SHP77 (cell line): ENCODE measurements at regions not wholly inside any gene's neighbourhood (a gene's known extent, or its start where the extent isn't known, plus 50 kb on each side); places are given as distances from the start of the nearest gene placed in this dataset.

ENCODE experiments used
- DNase-seq, 2 experiments: peaks; one replicate each; lab custom pipeline; 2025; lab: John Stamatoyannopoulos, UW

GRCh38 chr16:20259541-20259940, 67.8 kb downstream of the GP2 start:
- no peak for DNase-seq

DNA sequence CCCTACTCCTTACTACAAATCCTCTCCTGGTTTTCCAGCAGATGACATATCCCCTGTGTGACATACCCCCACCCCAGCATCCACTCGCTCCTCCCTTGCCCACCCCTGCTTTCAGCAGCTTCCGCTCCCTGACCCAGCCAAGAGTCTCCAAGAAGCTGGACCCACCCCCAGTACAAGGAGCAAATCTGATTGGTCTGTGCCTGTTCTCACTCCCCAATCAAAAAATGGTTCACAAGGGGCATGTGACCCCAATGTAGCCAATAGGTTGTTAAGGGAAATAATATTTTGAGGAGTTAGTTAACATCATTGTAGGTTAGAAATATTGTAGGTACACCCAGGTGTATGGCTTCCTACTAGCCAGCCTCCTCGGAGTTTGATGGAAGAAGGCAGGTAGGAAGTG, 70.1 kb downstream of the GP2 start:
- no peak for DNase-seq

DNA sequence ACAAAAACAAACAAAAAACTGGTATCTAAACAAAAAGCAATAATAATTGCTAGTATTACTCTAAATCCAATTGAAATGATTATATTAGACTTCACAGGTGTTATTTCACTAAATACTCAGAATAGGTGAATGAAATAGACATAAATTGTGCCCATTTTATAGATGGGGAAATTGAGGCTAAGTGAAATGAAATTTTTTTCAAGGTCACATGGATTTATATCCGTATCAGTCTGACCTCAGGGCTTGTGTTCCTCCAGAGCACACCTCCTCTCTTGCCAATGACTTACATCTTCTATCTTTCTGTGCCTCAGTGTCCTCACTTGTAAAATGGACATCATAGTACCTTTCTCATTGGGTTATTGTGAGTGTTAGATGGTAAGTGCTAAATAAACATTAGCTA, 72.3 kb downstream of the GP2 start:
- no peak for DNase-seq

DNA sequence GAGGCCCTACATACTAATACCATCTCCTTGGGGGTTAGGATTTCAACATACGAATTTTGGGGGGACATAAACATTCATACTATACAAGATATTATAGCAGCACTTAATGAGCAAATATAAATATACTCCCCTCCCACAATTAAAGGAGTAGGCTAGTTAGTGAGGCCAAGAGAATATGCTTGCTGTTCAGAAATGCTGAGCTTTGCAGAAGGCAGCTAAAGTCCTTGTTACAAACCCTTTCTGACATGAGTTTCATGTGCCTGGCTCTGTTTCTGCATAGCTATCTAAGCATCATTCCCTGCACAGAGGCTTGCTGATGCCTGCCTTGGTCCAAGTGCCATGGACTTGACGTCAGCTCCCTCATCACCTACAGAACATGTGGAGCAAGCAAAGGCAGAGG, 73.5 kb downstream of the GP2 start:
- DNase-seq: no peak

GRCh38 chr16:20249211-20249610, 78.1 kb downstream of the GP2 start:
- no peak for DNase-seq

DNA sequence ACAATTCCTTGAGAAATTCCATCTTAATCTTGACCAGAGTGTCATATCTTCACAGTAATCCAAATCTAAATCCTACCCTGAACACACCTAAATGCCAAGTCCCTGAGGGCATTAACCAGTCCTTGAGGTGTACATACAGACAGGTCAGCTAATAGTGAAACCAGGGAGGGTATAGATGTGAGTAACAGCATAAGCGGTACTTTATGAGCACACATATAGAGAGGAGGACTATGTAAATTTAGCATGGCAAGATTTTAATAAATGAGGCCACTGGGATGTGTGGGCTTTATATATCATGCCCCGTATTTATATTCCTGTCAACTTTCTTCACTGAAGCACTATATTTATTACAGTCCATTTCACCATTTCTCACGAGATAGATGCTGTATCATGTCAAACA, 80.2 kb downstream of the GP2 start:
- DNase-seq: no peak

- DNase-seq: peak in 1 of 2 experiments; percentile 32
These were observed 83.5 kb downstream of the GP2 start for GRCh38 chr16:20243731-20244281.

DNA sequence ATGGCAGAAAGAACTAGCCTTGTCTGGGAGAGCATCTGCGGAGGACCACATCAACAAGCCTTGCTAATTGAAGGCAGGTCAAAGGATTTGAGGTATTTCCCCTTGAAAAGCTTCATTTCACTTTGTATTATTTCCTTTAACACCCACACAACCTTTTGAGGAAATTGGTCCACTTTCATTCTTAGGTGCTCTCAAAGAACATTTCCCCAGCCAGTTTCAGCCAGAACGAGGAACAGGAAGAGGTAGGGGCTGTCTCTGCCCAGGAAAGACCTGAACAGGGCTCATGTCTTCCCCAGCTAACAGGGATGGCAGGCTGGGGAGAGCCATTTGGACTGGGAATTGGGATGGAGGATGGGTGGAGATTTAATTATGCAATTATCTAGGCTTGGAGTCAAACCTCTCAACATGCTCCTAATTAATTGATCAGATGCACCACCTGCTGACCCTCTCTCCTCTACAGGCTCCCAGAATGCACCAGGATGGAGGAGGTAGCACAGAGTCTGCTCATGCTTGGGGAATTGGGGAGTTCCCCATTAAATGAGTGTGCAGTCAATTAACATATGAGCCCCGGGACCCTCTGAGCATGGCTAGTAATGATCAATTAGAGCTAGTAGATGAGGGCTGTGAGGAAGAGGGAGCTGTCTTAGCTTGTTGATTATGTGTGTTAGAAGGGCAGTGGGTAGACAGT, 84.6 kb downstream of the GP2 start:
- no peak for DNase-seq

- no peak for DNase-seq
These were observed 86.0 kb downstream of the GP2 start for GRCh38 chr16:20241321-20241720.

GRCh38 chr16:20236579-20237289, 90.6 kb downstream of the GP2 start:
- DNase-seq: no peak

DNA sequence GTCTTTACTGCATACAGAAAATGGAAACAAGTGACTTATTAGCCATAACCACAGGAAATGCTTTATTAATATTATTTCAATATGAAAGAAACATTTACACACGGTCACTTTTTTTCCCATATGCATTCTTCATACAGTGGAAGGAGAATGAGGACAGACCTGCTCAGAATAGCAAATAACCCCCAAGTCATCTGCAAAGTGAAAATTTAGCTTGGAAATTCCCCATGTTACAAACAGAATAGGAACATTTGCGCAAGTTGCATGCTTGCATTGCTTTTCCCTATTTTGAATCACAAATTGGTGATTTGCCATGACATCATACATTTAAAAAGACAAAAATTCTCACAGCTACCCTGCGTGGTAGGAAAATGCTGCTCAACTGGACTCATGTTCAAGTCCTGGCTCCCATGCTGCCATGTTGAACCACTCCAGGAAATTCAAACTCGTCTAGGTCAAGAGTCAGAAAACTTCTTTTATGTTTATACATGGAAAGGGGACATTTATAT, 102.0 kb downstream of the GP2 start:
- no peak for DNase-seq

GRCh38 chr16:20221208-20221607, 106.1 kb downstream of the GP2 start:
- no peak for DNase-seq

GRCh38 chr16:20218093-20218492, 109.2 kb downstream of the GP2 start:
- DNase-seq: no peak

GRCh38 chr16:20216591-20217217, 110.6 kb downstream of the GP2 start:
- no peak for DNase-seq

DNA sequence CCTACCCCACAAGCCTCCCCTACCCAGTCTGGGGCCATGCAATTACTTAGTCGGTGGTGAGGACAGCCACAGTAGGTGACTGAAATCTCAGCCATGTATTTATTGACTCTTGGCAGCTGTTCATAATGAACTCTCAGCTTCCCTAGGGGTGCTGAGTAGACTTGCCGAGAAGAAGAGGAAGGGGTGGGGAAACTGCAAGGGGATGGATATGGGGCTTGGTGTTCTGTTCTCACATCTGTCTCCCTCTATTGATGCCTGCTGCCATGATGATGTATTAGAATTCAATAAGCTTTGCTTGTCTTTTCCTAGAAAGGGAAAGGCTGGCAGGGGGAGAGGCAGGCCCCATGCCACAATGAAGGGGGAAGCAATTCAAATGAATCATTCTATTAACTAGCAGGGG, 112.9 kb downstream of the GP2 start:
- DNase-seq: no peak

GRCh38 chr16:20203272-20203671, 124.0 kb downstream of the GP2 start:
- no peak for DNase-seq

DNA sequence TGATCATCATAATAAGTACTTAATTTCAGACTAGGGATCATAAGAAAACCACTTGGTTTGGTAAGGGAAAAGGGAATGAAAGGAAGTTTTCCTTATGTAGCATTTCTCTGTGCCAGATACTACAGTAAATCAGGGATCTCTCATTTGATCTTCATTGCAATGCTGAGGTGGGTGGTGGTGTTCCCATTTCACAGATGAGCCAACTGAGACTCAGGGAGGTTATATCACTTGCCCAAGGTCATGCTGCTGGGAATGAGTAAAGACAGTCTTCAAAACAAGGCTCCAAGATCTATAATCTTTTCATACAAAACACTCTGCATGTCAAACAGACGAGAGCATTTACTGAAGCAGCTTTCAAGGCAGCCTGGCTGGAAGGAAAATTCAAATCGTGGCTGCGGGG, 124.6 kb downstream of the GP2 start:
- DNase-seq: no peak

GRCh38 chr16:20192801-20193200, 119.1 kb upstream of the GPR139 start:
- no peak for DNase-seq

DNA sequence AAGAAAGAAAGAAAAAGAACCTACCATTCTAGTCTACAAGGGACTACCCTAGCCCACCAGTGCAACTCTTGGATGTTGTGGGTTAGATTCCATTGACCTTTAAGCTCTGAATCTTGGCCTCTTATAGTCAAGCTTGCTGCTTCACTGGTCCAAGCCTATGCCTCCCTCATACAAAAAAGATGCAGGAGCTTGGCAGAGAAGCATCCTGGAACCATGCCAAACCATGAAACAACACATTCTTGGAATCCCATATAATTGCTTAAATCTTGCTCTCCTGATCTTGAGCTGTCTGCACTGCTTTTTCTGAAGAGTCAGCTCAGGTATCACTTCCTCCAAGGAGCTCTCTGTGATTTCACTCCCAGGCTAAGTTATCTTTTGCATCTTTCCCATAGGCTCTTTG, 117.9 kb upstream of the GPR139 start:
- DNase-seq: no peak

DNA sequence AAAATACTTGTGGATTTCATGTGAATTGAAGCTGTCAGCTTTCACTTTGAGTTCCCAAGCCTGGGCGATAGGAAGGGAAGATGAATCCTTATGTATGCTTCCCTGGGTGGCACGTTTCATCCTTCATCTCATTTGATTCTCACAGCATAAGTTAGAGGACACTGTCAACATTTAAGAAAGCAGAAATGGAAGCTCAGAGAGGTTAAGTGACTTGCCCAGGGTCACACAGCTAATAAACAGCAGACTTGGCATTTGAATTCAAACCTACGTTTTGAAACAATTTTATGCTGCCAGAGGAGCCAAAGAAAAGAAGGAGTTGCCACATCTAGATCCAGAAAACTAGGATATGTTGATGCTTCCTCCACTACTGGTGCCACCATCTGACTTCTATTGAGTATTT, 108.3 kb upstream of the GPR139 start:
- no peak for DNase-seq

DNA sequence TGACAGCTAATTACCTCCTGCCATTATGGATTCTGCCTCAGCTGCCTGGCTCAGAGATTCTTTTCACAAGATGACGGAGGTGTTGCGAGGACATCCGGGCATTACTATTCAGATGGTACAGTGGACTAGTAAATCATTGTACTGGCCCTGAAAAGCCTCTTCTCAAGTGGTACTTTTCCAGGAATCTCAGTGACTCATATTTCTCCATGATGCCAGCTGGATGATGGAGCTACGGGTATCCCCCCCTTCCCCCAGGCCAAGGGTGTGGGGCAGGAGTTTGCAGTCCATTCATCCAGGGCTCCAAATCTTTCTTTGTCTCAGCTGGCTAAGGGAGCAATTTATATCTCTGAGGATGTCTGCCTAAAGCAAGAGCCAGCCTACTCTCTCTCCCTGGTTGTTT, 107.7 kb upstream of the GPR139 start:
- peak; percentile 73 to 77 for DNase-seq

GRCh38 chr16:20178297-20178696, 104.6 kb upstream of the GPR139 start:
- DNase-seq: no peak

- DNase-seq: no peak
These were observed 101.7 kb upstream of the GPR139 start for GRCh38 chr16:20175358-20175757.
